Neural progenitor cell (in vitro differentiated cells): ENCODE measurements at regions not wholly inside any gene's neighbourhood (a gene's known extent, or its start where the extent isn't known, plus 50 kb on each side); places are given as distances from the start of the nearest gene placed in this dataset.
A peak's percentile ranks its signal among the peaks of the same experiment; 100 is the strongest.

Source experiments
- DNase-seq: peaks from one replicate; pipeline ENCODE4 v3.0.0-alpha.2; 2016; ENCODE audit warnings: low spot score
- H2AFZ ChIP-seq: fragments of 200-600 bp; sonication (generic); replicated peaks from 2 replicates; pipeline ENCODE4 v1.6.1; 2016; ENCODE audit warnings: antibody characterized with exemption
- H3F3A ChIP-seq: fragments of 200-600 bp; sonication (generic); 2 replicates; pipeline ENCODE4 v1.6.1; 2016; ENCODE audit warnings: antibody characterized with exemption, low read depth
- H3K27ac ChIP-seq: fragments of 200-600 bp; sonication (generic); 2 replicates; pipeline ENCODE4 v1.5.1; 2016; ENCODE audit warnings: mild to moderate bottlenecking
- H3K27me3 ChIP-seq: fragments of 200-600 bp; sonication (generic); 2 replicates; pipeline ENCODE4 v1.6.1; 2016; ENCODE audit warnings: mild to moderate bottlenecking, moderate library complexity
- H3K36me3 ChIP-seq: fragments of 200-600 bp; sonication (generic); 2 replicates; pipeline ENCODE4 v1.5.1; 2016
- H3K4me1 ChIP-seq: fragments of 200-600 bp; sonication (generic); 2 replicates; pipeline ENCODE4 v1.6.1; 2016; ENCODE audit warnings: mixed run types
- H3K4me2 ChIP-seq: fragments of 200-600 bp; sonication (generic); 2 replicates; pipeline ENCODE4 v1.6.1; 2016
- H3K4me3 ChIP-seq: fragments of 200-600 bp; sonication (generic); 2 replicates; pipeline ENCODE4 v1.5.1; 2016
- H3K79me2 ChIP-seq: fragments of 200-600 bp; sonication (generic); 2 replicates; pipeline ENCODE4 v1.6.1; 2016; ENCODE audit warnings: low read depth
- H3K9ac ChIP-seq: fragments of 200-600 bp; sonication (generic); 2 replicates; pipeline ENCODE4 v1.6.1; 2016
- H3K9me3 ChIP-seq: fragments of 200-600 bp; sonication (generic); 2 replicates; pipeline ENCODE4 v1.5.1; 2016; ENCODE audit warnings: low read depth
- H4K20me1 ChIP-seq: fragments of 200-600 bp; sonication (generic); 2 replicates; pipeline ENCODE4 v1.6.1; 2016; ENCODE audit warnings: low read depth
- H3K27ac Mint-ChIP-seq: 3 replicates; pipeline ENCODE4 v1.8.0; 2021; ENCODE audit warnings: mixed read lengths
- H3K27me3 Mint-ChIP-seq: 2 replicates; pipeline ENCODE4 v1.8.0; 2022; ENCODE audit warnings: low read depth, mild to moderate bottlenecking, inconsistent platforms, moderate library complexity, mixed read lengths; ENCODE audit not compliant: insufficient read depth
- H3K36me3 Mint-ChIP-seq: 3 replicates; pipeline ENCODE4 v1.8.0; 2021; ENCODE audit warnings: mixed read lengths
- H3K4me1 Mint-ChIP-seq: 3 replicates; pipeline ENCODE4 v1.8.0; 2021; ENCODE audit warnings: mixed read lengths
- H3K4me3 Mint-ChIP-seq: 3 replicates; pipeline ENCODE4 v1.8.0; 2021; ENCODE audit warnings: mild to moderate bottlenecking, moderate library complexity, mixed read lengths
- H3K9me3 Mint-ChIP-seq: 3 replicates; pipeline ENCODE4 v1.8.0; 2020; ENCODE audit warnings: mixed read lengths
- CTCF ChIP-seq: fragments of 200-600 bp; sonication (generic); IDR thresholded peaks from 2 replicates; pipeline ENCODE4 v1.5.1; 2017; ENCODE audit warnings: antibody characterized with exemption, mild to moderate bottlenecking
- EZH2 ChIP-seq: fragments of 200-600 bp; sonication (generic); IDR thresholded peaks from 2 replicates; pipeline ENCODE4 v1.6.1; 2017; ENCODE audit warnings: antibody characterized with exemption, mild to moderate bottlenecking, moderate library complexity
- EZH2phosphoT487 ChIP-seq: fragments of 200-600 bp; sonication (generic); IDR thresholded peaks from 2 replicates; pipeline ENCODE4 v1.6.1; 2017; ENCODE audit warnings: antibody characterized with exemption

GRCh38 chr13:106225126-106225525 is 310.3 kb downstream of the EFNB2 start:
- Histone ChIP-seq H3K9ac (no peak overlapping the region), H3K36me3 (no peaks in the 10 kb centered on the region), H3K4me2 (no peak overlapping the region), H2AFZ (no peak overlapping the region), H3K4me3 (no peak overlapping the region), H3K4me1 (no peaks in the 10 kb centered on the region), H3F3A (no peaks in the 10 kb centered on the region), H4K20me1 (no peaks in the 10 kb centered on the region), H3K79me2 (no peaks in the 10 kb centered on the region), H3K9me3 (no peaks in the 10 kb centered on the region), H3K27ac (no peak overlapping the region), H3K27me3 (no peaks in the 10 kb centered on the region)
- H3K4me1 Mint-ChIP-seq, result peaks cover 5% of the 10 kb centered on the region
- H3K27ac Mint-ChIP-seq, result no peak overlapping the region
- no peak for TF ChIP-seq EZH2phosphoT487
- no peak for TF ChIP-seq CTCF
- TF ChIP-seq EZH2, result no peak
- no peak overlapping the region for H3K4me3 Mint-ChIP-seq
- no peaks in the 10 kb centered on the region for H3K9me3 Mint-ChIP-seq
- no peaks in the 10 kb centered on the region for H3K36me3 Mint-ChIP-seq
- peaks cover 2% of the 10 kb centered on the region for H3K27me3 Mint-ChIP-seq
- DNase-seq, result no peak

- Mint-ChIP-seq H3K4me3 (no peak overlapping the region), H3K36me3 (no peaks in the 10 kb centered on the region), H3K27me3 (no peaks in the 10 kb centered on the region), H3K4me1 (peaks cover 5% of the 10 kb centered on the region), H3K9me3 (peaks cover 2% of the 10 kb centered on the region), H3K27ac (no peak overlapping the region)
- no peak for DNase-seq
- Histone ChIP-seq H3K79me2 (no peaks in the 10 kb centered on the region), H3F3A (no peaks in the 10 kb centered on the region), H4K20me1 (no peaks in the 10 kb centered on the region), H3K9me3 (no peaks in the 10 kb centered on the region), H3K4me2 (no peak overlapping the region), H3K4me1 (no peaks in the 10 kb centered on the region), H3K36me3 (no peaks in the 10 kb centered on the region), H3K4me3 (no peak overlapping the region), H2AFZ (no peak overlapping the region), H3K9ac (no peak overlapping the region), H3K27me3 (no peaks in the 10 kb centered on the region), H3K27ac (no peak overlapping the region)
- TF ChIP-seq EZH2 (no peak), CTCF (no peak), EZH2phosphoT487 (no peak)
Observed at GRCh38 chr13:106220211-106220610, 315.3 kb downstream of the EFNB2 start.

- Mint-ChIP-seq H3K4me3 (no peak overlapping the region), H3K9me3 (peaks cover 2% of the 10 kb centered on the region), H3K27me3 (no peaks in the 10 kb centered on the region), H3K4me1 (peaks cover 7% of the 10 kb centered on the region), H3K27ac (peak overlapping the region; percentile 54), H3K36me3 (no peaks in the 10 kb centered on the region)
- Histone ChIP-seq H4K20me1 (no peaks in the 10 kb centered on the region), H3K27me3 (no peaks in the 10 kb centered on the region), H3K27ac (peak overlapping the region; percentile 82), H3K4me2 (peak overlapping the region; percentile 47), H3K9me3 (no peaks in the 10 kb centered on the region), H3K9ac (no peak overlapping the region), H2AFZ (peak overlapping the region; percentile 31), H3K4me1 (peaks cover 21% of the 10 kb centered on the region), H3F3A (peaks cover 9% of the 10 kb centered on the region), H3K79me2 (no peaks in the 10 kb centered on the region), H3K4me3 (peak overlapping the region; percentile 38), H3K36me3 (no peaks in the 10 kb centered on the region)
- peak; percentile 75 for DNase-seq
- TF ChIP-seq CTCF (no peak), EZH2phosphoT487 (no peak), EZH2 (no peak)
Observed at GRCh38 chr13:106213028-106213757, 322.3 kb downstream of the EFNB2 start.
